GM23338 (cell line): ENCODE measurements at regions not wholly inside any gene's neighbourhood (a gene's known extent, or its start where the extent isn't known, plus 50 kb on each side); places are given as distances from the start of the nearest gene placed in this dataset.

ENCODE experiments used
- TF ChIP-seq, protein P1 (sequence below): IDR thresholded peaks from one replicate; pipeline ENCODE4 v1.6.1; 2018; ENCODE audit warnings: antibody characterized with exemption; ENCODE audit not compliant: unreplicated experiment
- TF ChIP-seq, protein P2 (sequence below), 2 experiments: fragments of 200-600 bp in 1 of 2; sonication (generic) in 1 of 2; conservative IDR thresholded peaks; 2 replicates each; pipeline versions ENCODE4 v1.5.1 to v1.6.1; 2016 to 2017; ENCODE audit warnings: antibody characterized with exemption in 2 of 2, low read depth in 2 of 2, mild to moderate bottlenecking in 2 of 2, moderate library complexity in 1 of 2

DNA sequence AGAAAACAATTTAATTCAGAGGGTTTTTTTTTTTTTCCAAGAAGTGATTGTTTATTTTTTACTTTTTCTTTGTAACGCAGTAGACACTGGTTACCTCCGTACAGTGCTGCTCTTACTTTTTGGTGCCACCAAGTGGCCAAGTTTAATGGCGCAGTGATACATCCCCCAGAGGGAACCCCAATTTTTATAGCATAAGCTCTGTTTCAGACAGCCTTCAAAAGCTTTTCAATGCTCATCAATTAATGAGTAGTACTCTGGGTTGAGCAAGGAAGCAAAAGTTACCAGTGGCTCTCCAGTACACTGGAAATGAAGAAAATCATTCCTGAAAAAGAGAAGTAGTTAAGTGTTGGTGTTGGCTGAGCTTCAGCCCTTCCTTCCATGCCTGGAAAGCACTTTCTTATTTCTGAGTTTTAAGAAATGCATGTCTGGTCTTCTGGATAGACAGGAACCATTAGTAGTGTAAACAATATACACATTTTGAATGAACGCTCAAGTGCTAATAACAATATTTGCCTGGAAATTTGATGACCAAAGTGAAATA lies 129.1 kb upstream of the SMLR1 start:
- TF ChIP-seq, protein P1, sequence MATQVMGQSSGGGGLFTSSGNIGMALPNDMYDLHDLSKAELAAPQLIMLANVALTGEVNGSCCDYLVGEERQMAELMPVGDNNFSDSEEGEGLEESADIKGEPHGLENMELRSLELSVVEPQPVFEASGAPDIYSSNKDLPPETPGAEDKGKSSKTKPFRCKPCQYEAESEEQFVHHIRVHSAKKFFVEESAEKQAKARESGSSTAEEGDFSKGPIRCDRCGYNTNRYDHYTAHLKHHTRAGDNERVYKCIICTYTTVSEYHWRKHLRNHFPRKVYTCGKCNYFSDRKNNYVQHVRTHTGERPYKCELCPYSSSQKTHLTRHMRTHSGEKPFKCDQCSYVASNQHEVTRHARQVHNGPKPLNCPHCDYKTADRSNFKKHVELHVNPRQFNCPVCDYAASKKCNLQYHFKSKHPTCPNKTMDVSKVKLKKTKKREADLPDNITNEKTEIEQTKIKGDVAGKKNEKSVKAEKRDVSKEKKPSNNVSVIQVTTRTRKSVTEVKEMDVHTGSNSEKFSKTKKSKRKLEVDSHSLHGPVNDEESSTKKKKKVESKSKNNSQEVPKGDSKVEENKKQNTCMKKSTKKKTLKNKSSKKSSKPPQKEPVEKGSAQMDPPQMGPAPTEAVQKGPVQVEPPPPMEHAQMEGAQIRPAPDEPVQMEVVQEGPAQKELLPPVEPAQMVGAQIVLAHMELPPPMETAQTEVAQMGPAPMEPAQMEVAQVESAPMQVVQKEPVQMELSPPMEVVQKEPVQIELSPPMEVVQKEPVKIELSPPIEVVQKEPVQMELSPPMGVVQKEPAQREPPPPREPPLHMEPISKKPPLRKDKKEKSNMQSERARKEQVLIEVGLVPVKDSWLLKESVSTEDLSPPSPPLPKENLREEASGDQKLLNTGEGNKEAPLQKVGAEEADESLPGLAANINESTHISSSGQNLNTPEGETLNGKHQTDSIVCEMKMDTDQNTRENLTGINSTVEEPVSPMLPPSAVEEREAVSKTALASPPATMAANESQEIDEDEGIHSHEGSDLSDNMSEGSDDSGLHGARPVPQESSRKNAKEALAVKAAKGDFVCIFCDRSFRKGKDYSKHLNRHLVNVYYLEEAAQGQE: no peak
- TF ChIP-seq, protein P2, sequence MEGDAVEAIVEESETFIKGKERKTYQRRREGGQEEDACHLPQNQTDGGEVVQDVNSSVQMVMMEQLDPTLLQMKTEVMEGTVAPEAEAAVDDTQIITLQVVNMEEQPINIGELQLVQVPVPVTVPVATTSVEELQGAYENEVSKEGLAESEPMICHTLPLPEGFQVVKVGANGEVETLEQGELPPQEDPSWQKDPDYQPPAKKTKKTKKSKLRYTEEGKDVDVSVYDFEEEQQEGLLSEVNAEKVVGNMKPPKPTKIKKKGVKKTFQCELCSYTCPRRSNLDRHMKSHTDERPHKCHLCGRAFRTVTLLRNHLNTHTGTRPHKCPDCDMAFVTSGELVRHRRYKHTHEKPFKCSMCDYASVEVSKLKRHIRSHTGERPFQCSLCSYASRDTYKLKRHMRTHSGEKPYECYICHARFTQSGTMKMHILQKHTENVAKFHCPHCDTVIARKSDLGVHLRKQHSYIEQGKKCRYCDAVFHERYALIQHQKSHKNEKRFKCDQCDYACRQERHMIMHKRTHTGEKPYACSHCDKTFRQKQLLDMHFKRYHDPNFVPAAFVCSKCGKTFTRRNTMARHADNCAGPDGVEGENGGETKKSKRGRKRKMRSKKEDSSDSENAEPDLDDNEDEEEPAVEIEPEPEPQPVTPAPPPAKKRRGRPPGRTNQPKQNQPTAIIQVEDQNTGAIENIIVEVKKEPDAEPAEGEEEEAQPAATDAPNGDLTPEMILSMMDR (conservative IDR thresholded peaks at IDR 0.05; ENCODE audit: low read depth in 2 of 2): peak; percentile 86 to 96
